Karpas-422 (cell line): ENCODE measurements at regions not wholly inside any gene's neighbourhood (a gene's known extent, or its start where the extent isn't known, plus 50 kb on each side); places are given as distances from the start of the nearest gene placed in this dataset.

Experiments used
- DNase-seq: peaks from one replicate; pipeline ENCODE4 v3.0.0-alpha.2; 2015
- H2AFZ ChIP-seq: fragments of 200-600 bp; sonication (generic); 2 replicates; pipeline ENCODE4 v1.6.1; 2014; ENCODE audit warnings: antibody characterized with exemption, low read length, mixed read lengths
- H3K27ac ChIP-seq: fragments of 200-600 bp; sonication (generic); 2 replicates; pipeline ENCODE4 v1.5.1; 2014; ENCODE audit warnings: mild to moderate bottlenecking, low read length, moderate library complexity
- H3K27me3 ChIP-seq: fragments of 200-600 bp; sonication (generic); 2 replicates; pipeline ENCODE4 v1.6.1; 2014; ENCODE audit warnings: low read length, mixed read lengths
- H3K36me3 ChIP-seq: fragments of 200-600 bp; sonication (generic); 2 replicates; pipeline ENCODE4 v1.6.1; 2014; ENCODE audit warnings: low read length, mixed read lengths; ENCODE audit not compliant: insufficient read depth
- H3K4me1 ChIP-seq: fragments of 200-600 bp; sonication (generic); 2 replicates; pipeline ENCODE4 v1.6.1; 2014; ENCODE audit warnings: mild to moderate bottlenecking, low read length, mixed read lengths
- H3K4me2 ChIP-seq: fragments of 200-600 bp; sonication (generic); 2 replicates; pipeline ENCODE4 v1.6.1; 2014; ENCODE audit warnings: low read length, low read depth, mild to moderate bottlenecking; ENCODE audit not compliant: poor library complexity, severe bottlenecking
- H3K4me3 ChIP-seq: fragments of 200-600 bp; sonication (generic); 2 replicates; pipeline ENCODE4 v1.5.1; 2014; ENCODE audit warnings: mild to moderate bottlenecking, antibody characterized with exemption, low read length, mixed read lengths
- H3K79me2 ChIP-seq: fragments of 200-600 bp; sonication (generic); 2 replicates; pipeline ENCODE4 v1.6.1; 2014; ENCODE audit warnings: mild to moderate bottlenecking, low read length, mixed read lengths
- H3K9ac ChIP-seq: fragments of 200-600 bp; sonication (generic); 2 replicates; pipeline ENCODE4 v1.6.0; 2014; ENCODE audit warnings: low read length
- H3K9me2 ChIP-seq: fragments of 200-600 bp; sonication (generic), shearing (Covaris generic); replicated peaks from 2 replicates; pipeline ENCODE4 v1.6.0; 2014; ENCODE audit warnings: mild to moderate bottlenecking, low read length, moderate library complexity; ENCODE audit not compliant: insufficient read depth
- H3K9me3 ChIP-seq: fragments of 300-700, 200-600 bp; sonication (generic); 2 replicates; pipeline ENCODE4 v1.6.1; 2014; ENCODE audit warnings: low read length, mixed read lengths
- H4K20me1 ChIP-seq: fragments of 200-600 bp; sonication (generic); 2 replicates; pipeline ENCODE4 v1.6.1; 2014; ENCODE audit warnings: mild to moderate bottlenecking, antibody characterized with exemption, low read length, low read depth; ENCODE audit not compliant: insufficient read depth

- Histone ChIP-seq H3K27me3 (no peaks in the 10 kb centered on the region), H3K4me1 (peaks cover 9% of the 10 kb centered on the region), H3K9me3 (no peaks in the 10 kb centered on the region), H2AFZ (no peak overlapping the region), H3K9me2 (no peaks in the 10 kb centered on the region), H3K36me3 (no peaks in the 10 kb centered on the region), H3K4me2 (no peak overlapping the region), H3K4me3 (no peak overlapping the region), H3K27ac (no peak overlapping the region), H3K9ac (no peak overlapping the region), H3K79me2 (no peaks in the 10 kb centered on the region), H4K20me1 (no peaks in the 10 kb centered on the region)
- no peak for DNase-seq
Measured at GRCh38 chr15:70428211-70428822, 330.6 kb upstream of the TLE3 start.

DNA sequence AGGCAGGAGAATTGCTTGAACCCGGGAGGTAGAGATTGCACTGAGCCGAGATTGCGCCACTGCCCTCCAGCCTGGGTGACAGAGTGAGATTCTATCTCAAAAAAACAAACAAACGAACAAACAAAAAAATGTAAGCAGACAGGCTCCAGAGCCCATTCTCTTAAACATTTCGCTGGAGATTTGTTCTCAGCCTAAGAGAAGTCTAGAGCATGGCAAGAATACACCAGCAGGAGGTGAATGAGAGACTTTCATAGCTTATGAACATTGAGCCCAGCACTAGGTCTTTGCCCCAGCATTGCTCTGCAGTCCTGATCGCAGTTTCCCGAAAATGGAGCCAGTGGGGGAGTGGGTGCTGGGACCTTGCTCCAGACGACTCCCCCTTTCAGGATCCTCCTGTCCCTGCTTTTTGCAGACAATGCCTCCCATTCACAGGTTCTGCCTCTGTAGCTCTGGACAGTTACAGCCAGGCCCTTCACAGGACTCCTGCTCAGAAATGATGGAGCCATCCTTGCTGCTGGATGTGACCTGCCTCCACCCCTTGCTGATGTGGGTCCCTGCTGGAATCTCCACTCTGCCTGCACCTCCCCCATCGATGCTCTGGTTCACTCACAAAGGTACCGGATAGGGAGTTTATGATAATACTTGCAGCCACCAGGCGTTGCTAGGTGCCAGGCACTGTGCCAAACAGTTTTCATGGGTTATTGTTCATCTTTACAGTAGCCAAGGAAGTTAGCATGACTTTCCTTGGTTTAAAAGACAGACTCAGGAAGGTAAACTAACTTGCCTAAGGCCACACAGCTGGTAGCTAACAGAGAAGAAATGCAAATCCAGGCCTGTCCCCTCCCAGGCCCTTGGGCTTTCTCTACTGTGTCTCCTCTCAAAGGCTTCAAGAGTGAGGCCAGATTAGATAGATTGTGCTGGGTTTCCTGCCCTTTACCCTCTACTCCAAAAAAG lies 329.7 kb upstream of the TLE3 start:
- H3K9me3 ChIP-seq = no peaks in the 10 kb centered on the region
- no peak overlapping the region for H3K9ac ChIP-seq
- no peak overlapping the region for H3K4me3 ChIP-seq
- no peak overlapping the region for H3K27ac ChIP-seq
- no peaks in the 10 kb centered on the region for H3K79me2 ChIP-seq
- H2AFZ ChIP-seq = no peak overlapping the region
- no peak for DNase-seq
- no peaks in the 10 kb centered on the region for H3K27me3 ChIP-seq
- H3K36me3 ChIP-seq = no peaks in the 10 kb centered on the region
- H4K20me1 ChIP-seq = no peaks in the 10 kb centered on the region
- peak overlapping the region; percentile 3 for H3K4me2 ChIP-seq
- no peaks in the 10 kb centered on the region for H3K9me2 ChIP-seq
- H3K4me1 ChIP-seq = peaks cover 9% of the 10 kb centered on the region

DNA sequence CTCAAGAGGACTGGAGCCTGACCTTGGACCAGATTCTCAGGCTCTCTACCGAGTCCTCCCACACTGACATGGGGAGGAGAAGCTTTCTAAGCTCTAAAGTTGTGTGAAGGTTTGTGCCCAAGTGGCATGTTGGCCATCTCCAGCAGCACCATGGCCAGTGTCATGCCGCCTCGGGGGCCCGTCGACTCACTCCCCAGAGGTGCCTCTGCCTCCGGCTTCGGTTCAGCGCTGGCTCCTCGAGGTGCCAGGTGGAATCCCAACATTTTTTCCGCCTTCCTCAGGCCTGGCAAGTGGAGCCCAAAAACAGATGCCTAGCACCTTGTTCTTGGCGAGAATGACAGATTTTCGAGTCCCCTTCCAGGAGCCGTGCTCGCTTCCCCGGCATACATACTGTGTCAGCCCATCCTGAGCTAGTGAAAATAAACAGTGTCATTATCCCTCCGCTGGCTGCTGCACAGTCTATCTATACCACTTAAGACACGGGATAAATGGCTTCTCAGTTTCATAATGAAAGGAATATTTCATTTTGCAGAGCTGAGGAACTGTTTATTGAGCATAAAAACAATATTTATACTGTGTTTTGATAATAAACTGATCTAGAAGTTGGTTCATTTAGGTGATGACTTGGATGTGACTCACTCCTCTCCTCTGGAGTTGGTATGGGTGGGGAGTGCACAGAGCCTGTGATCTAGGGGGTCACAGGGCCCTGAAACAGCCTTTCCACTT lies 328.5 kb upstream of the TLE3 start:
- Histone ChIP-seq H3K36me3 (no peaks in the 10 kb centered on the region), H3K27ac (no peak overlapping the region), H3K4me2 (no peak overlapping the region), H3K9ac (no peak overlapping the region), H3K79me2 (no peaks in the 10 kb centered on the region), H3K9me2 (no peaks in the 10 kb centered on the region), H3K9me3 (no peaks in the 10 kb centered on the region), H3K4me3 (no peak overlapping the region), H3K27me3 (no peaks in the 10 kb centered on the region), H4K20me1 (no peaks in the 10 kb centered on the region), H2AFZ (no peak overlapping the region), H3K4me1 (peaks cover 9% of the 10 kb centered on the region)
- DNase-seq = no peak

GRCh38 chr15:70424937-70425411 lies 327.3 kb upstream of the TLE3 start:
- Histone ChIP-seq H2AFZ (no peak overlapping the region), H3K4me1 (peaks cover 9% of the 10 kb centered on the region), H3K9me2 (no peaks in the 10 kb centered on the region), H3K27me3 (no peaks in the 10 kb centered on the region), H3K36me3 (no peaks in the 10 kb centered on the region), H3K9me3 (no peaks in the 10 kb centered on the region), H3K79me2 (no peaks in the 10 kb centered on the region), H3K9ac (no peak overlapping the region), H3K27ac (no peak overlapping the region), H3K4me3 (no peak overlapping the region), H3K4me2 (no peak overlapping the region), H4K20me1 (no peaks in the 10 kb centered on the region)
- no peak for DNase-seq

GRCh38 chr15:70423267-70423666 lies 325.6 kb upstream of the TLE3 start:
- H3K9ac ChIP-seq = no peak overlapping the region
- H3K4me2 ChIP-seq = no peak overlapping the region
- H3K4me1 ChIP-seq = peaks cover 9% of the 10 kb centered on the region
- H2AFZ ChIP-seq = no peak overlapping the region
- no peaks in the 10 kb centered on the region for H3K36me3 ChIP-seq
- H3K27me3 ChIP-seq = no peaks in the 10 kb centered on the region
- no peaks in the 10 kb centered on the region for H3K79me2 ChIP-seq
- no peak for DNase-seq
- H3K9me3 ChIP-seq = no peaks in the 10 kb centered on the region
- no peaks in the 10 kb centered on the region for H4K20me1 ChIP-seq
- no peak overlapping the region for H3K27ac ChIP-seq
- no peaks in the 10 kb centered on the region for H3K9me2 ChIP-seq
- no peak overlapping the region for H3K4me3 ChIP-seq

DNA sequence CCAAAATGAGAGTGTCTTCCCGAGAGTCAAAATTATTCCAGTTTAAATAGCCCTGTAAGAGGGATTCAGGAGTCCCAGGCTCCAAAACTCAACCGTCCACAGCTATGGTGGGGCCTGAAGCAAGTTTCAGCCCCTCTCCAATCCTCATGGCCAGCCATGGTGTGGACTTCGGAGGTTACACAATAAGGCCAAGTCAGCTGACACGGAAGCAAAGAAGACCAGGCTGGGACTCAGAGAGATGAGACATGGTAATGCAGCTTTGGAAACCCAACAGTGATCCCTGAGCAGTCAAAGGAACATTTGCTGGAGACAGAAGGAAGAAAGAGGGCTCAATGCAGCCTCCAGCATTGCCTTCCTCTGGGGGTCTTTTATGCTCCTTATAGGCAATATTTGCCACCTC lies 324.6 kb upstream of the TLE3 start:
- H3K79me2 ChIP-seq = no peaks in the 10 kb centered on the region
- no peaks in the 10 kb centered on the region for H3K9me2 ChIP-seq
- no peak overlapping the region for H3K27ac ChIP-seq
- H3K9me3 ChIP-seq = no peaks in the 10 kb centered on the region
- H3K9ac ChIP-seq = no peak overlapping the region
- H3K4me3 ChIP-seq = no peak overlapping the region
- DNase-seq = no peak
- no peaks in the 10 kb centered on the region for H3K27me3 ChIP-seq
- no peak overlapping the region for H2AFZ ChIP-seq
- H4K20me1 ChIP-seq = no peaks in the 10 kb centered on the region
- no peak overlapping the region for H3K4me2 ChIP-seq
- peaks cover under 1% of the 10 kb centered on the region for H3K4me1 ChIP-seq
- H3K36me3 ChIP-seq = no peaks in the 10 kb centered on the region

- H3K79me2 ChIP-seq = no peaks in the 10 kb centered on the region
- H3K4me2 ChIP-seq = no peak overlapping the region
- no peaks in the 10 kb centered on the region for H3K27me3 ChIP-seq
- no peaks in the 10 kb centered on the region for H3K36me3 ChIP-seq
- H3K9ac ChIP-seq = no peak overlapping the region
- no peaks in the 10 kb centered on the region for H3K4me1 ChIP-seq
- no peak overlapping the region for H3K4me3 ChIP-seq
- no peak for DNase-seq
- H4K20me1 ChIP-seq = no peaks in the 10 kb centered on the region
- no peaks in the 10 kb centered on the region for H3K9me3 ChIP-seq
- no peak overlapping the region for H3K27ac ChIP-seq
- no peaks in the 10 kb centered on the region for H3K9me2 ChIP-seq
- no peak overlapping the region for H2AFZ ChIP-seq
Measured at GRCh38 chr15:70420948-70421482, 323.3 kb upstream of the TLE3 start.
